ENCODE measurements at regions not wholly inside any gene's neighbourhood (a gene's known extent, or its start where the extent isn't known, plus 50 kb on each side); places are given as distances from the start of the nearest gene placed in this dataset.

DNA sequence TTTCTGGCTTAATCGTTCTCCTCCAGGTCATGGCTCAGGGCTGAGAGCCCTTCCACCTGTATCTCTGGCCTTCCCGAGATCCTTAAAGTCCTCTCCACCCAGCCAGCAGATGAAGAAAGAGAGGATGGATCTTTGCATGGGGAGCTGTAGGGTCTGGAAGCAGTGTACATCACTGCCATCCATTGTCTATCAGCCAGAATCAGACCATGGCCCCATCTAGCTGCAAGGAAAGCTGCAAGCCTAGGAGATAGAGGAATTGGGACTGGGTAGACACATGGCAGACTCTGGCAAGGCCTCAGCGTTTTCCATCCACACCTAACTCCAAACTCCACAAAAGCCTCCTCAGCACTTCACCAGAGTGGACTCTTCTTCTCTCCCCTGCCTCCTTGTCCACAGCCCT lies 113.8 kb upstream of the MAFB start:
- intact Hi-C loops (cut with DNase I): no loop called here
- DNase-seq (ENCODE audit: low spot score): no peak

DNA sequence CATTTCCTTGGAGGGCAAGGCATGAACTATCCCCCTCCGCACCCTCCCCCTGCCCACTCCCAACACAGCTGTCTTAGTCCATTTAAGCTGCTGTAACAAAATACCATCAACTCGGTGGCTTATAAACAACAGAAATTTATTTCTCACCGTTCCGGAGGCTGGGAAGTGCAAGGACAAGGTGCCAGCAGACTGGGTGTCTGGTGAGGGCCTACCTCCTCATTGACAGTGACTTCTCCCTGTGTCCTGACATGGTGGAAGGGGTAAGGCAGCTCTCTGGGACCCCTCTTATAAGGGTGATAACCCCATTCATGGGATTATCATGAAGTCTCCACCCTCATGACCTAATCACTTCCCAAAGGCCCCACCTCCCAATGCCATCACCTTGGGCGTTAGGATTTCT lies 114.3 kb upstream of the MAFB start:
- no peak for DNase-seq (ENCODE audit: low spot score)
- intact Hi-C loops (cut with DNase I): no loop called here

DNA sequence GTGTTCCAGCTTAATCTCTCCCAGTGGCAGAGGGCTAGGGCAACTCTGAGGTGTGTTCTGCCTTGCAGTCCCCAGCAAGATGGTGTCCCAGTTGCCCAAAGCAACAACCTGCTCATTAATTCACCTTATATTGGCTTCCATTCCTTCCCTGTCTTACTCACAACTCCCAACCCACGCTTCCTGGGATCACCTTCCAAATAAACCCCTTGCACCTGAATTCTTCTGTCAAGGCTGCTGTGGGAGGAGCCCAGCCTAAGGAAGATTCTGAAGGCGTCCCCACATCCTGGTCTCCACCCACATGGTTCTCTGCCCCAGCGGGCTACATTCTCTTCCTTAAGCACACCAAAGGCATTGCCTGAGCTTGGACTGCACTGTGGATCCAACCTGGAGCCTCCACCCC lies 116.6 kb upstream of the MAFB start:
- intact Hi-C loops (cut with DNase I): no loop called here
- no peak for DNase-seq (ENCODE audit: low spot score)

GRCh38 chr20:40806929-40807820 lies 118.1 kb upstream of the MAFB start:
- intact Hi-C loops (cut with DNase I): no loop called here
- DNase-seq (ENCODE audit: low spot score): no peak

DNA sequence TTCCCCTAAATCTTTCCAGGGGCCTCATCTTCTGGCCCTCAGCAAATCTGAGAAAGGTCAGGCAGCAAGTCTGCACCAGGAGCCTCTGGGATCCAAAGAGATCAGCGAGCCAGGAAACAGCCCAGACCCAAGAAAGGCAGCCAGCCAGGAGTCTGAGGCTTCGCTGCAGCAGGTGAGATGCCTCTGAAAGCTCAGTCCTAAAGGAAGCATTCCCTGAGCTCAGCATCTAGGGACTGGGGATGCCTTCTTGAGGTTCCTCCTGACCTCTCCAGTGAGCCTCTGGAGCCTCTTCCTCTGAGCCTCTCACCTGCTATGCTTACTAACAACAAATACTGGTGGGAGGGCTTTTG lies 118.8 kb upstream of the MAFB start:
- intact Hi-C loops (cut with DNase I): no loop called here

DNA sequence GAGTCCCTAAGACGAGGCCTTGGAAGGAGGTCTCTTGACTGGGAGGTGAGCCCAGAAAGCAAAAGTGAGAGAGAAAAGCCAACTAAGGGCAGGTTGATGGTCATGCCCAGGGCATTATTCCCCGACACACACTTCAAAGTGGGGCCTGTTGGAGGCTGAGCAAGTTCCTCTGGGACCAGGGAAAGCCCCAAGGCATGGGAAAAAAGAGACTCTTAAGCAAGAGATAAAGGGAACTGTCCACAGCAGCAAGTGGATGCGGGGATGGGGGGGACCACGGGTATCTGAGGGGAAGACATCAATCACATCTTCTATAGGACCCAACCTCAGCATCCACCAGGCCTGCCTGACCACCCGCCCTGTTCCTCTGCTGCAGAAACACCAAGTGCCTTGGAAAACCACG lies 119.9 kb upstream of the MAFB start:
- intact Hi-C loops (cut with DNase I): no loop called here
- DNase-seq (ENCODE audit: low spot score): no peak

More for the DNA sequence above, 118.8 kb upstream of the MAFB start:
- no peak for DNase-seq (ENCODE audit: low spot score)

DNA sequence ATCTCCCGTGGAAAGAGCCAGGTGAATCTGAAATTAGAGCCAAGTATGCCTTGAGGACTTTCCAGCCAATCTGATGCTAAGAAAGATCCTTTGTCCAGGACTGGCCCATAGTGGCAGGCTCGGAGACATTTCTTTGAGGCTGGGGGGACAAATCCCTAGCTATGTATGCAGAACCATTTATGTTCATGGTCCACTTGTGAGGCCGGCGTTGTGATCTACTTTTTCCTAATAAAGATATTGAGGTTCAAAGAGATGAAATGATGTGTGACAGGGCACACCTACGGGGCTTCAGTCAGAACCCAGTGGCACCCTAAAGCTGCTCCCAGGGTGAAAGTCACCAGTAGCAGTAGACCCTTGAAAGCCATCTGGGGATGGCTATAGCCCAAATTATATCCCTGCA lies 120.3 kb upstream of the MAFB start:
- no peak for DNase-seq (ENCODE audit: low spot score)
- intact Hi-C loops (cut with DNase I): no loop called here

GRCh38 chr20:40810332-40811000 lies 121.4 kb upstream of the MAFB start:
- intact Hi-C loops (cut with DNase I): no loop called here
- no peak for DNase-seq (ENCODE audit: low spot score)

GRCh38 chr20:40811004-40811403 lies 122.0 kb upstream of the MAFB start:
- DNase-seq (ENCODE audit: low spot score): no peak
- intact Hi-C loops (cut with DNase I): no loop called here

DNA sequence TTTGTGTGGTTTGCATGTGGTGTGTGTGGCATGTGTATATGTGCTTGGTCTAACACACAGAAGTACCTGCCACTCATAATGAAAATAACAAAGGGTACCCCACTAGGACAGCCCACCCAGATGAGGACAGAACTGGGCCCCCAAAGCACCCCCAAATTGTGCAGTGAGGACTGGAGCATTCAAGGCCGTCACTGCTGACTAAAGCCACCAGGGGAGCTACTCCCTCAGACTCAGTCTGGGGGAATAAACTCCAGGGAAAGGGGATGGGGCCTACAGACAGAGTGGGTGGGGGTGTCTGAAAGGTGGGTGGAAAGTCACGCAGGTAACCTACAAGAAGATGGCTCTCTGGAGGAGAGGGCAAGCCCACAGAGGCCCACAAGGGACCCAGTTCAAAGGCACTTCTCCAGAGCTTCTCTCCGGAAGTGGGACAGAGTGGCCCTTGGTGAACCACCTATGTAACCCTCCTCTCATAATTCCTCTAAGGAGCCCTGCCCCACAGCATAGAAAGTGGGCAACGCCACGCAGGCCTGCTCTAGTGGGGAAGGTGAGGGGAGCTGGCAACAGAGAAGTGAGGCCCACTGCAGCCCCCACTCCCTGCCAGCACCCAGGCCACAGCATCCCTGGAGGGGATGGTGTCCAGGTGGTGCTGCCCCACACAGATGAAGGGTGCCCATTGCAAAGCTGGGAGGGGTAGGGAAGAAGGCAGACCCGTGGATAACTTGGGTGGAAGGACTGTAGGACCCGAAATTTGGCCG lies 122.8 kb upstream of the MAFB start:
- intact Hi-C loops (cut with DNase I): no loop called here
- DNase-seq (ENCODE audit: low spot score): no peak

DNA sequence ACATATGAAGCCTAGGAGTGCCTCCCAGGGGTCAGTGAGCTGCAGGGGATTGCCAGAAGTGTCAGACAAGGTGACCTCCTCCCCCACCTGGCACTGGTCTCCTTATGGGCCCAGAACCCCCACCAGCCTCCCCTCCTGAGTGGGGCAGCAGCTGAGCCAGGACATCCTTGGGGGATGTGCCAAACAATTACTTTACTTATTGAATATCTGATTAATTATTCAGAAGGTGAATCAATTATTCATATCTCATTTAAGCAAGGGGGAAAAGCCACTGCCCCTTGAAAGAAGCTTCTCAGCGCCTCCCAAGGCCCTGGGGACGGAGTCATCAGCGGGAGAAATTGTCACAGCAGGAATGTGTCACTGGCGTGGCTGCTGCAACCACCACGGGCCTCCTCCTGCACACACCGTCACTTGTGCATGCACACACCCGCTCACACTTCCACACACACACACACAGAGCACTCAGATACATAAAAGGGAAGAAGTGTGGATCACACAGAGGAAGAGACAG lies 123.4 kb upstream of the MAFB start:
- intact Hi-C loops (cut with DNase I): no loop called here
- no peak for DNase-seq (ENCODE audit: low spot score)

DNA sequence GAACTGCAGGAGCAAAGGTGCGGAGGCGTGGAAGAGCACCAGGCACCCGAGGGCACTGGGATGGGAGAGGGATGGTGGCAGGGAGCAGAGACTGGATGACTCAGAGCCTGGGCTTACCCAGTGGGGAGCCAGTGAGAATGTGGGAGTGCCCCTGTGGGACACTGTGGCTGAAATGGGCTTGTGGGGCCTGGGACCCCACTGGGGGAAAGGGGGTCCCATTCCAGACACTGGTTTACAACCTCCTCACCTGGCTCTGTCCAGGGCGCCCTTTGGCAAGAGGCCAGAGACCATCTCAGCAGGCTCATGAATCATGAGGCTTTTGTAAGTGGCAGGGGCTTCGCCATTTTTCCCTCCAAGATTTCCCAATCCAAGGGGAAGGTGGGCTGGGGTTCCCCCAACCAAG lies 124.0 kb upstream of the MAFB start:
- intact Hi-C loops (cut with DNase I): no loop called here
- DNase-seq (ENCODE audit: low spot score): no peak

GRCh38 chr20:40813708-40814630 lies 124.9 kb upstream of the MAFB start:
- DNase-seq (ENCODE audit: low spot score): no peak
- intact Hi-C loops (cut with DNase I): no loop called here

DNA sequence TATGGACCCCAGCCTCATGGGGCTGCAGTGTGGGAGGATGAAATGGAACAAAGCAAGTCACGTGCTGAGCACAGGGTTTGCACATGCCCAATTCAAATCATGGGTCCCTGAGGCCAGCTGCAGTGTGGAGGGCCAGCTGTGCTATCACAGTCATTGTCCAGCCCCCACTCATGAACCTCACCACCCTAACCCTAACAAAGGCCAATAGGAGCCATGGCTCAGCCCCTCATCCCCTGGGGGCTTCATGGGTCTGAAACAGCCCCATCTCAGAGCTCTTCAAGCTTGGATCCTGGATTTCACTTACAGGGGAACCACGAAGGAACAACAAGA lies 125.6 kb upstream of the MAFB start:
- DNase-seq (ENCODE audit: low spot score): no peak
- intact Hi-C loops (cut with DNase I): no loop called here

GRCh38 chr20:40815156-40816038 lies 126.4 kb upstream of the MAFB start:
- intact Hi-C loops (cut with DNase I): no loop called here
- DNase-seq (ENCODE audit: low spot score): no peak

DNA sequence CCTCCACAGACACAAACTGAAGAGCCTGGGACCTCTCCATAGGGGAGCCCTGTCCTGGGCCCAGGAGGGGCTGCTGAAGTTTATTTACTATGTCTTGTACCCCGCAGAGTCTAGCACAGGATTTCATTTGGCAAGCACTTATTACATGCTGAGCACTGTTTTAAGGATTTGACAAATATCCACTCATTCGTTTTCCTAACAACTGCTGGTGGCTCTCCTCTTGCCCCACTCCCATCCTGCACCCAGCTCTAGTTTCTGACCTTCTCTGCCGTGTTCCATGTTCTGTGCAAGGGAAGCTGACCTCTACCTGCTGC lies 127.0 kb upstream of the MAFB start:
- intact Hi-C loops (cut with DNase I): no loop called here
- no peak for DNase-seq (ENCODE audit: low spot score)

DNA sequence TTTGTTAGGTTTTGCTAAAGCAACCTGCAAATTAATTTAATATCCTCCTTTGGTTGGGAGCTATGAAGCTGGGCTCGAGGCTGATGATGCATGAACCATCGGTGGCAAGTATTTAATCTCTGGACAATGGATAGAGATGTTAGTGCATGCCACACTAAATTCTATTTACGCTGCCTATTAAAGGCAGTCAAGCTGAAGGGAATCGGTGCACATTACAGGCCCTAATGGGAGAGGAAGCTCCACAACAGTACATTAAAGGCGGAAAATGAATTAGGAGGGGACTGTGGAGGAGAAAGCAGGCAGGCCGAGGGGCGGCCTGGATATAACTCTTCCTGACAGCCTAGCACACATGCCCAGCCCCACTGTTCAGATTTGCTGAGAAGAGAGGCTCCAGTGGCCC lies 132.4 kb upstream of the MAFB start:
- DNase-seq (ENCODE audit: low spot score): no peak

GRCh38 chr20:40826699-40827098 lies 137.7 kb upstream of the MAFB start:
- no peak for DNase-seq (ENCODE audit: low spot score)
- intact Hi-C loops (cut with DNase I): no loop called here

More for the DNA sequence above, 132.4 kb upstream of the MAFB start:
- intact Hi-C loops (cut with DNase I): no loop called here

GRCh38 chr20:40835321-40835720 lies 146.3 kb upstream of the MAFB start:
- DNase-seq (ENCODE audit: low spot score): no peak
- intact Hi-C loops (cut with DNase I): no loop called here

Measured in posterior vena cava (tissue), 2 donors.